BJ (cell line): ENCODE measurements at regions not wholly inside any gene's neighbourhood (a gene's known extent, or its start where the extent isn't known, plus 50 kb on each side); places are given as distances from the start of the nearest gene placed in this dataset.

Experiments
- CTCF ChIA-PET: fragments of 350-600 bp; formaldehyde crosslinking; extraction: SDS; loops from one replicate; lab custom pipeline; 2021; ENCODE audit warnings: antibody characterized with exemption, inconsistent platforms; lab: Yijun Ruan, JAX
- POLR2A ChIA-PET: fragments of 300-600 bp; sonication (Branson Sonifier 250); formaldehyde crosslinking; extraction: SDS; loops from one replicate; lab custom pipeline; 2021; ENCODE audit warnings: antibody characterized with exemption; lab: Charles Lee
- DNase-seq: peaks from one replicate; pipeline ENCODE4 v3.0.0-alpha.2; 2011; ENCODE audit warnings: low read depth
- H3K27me3 ChIP-seq: 2 replicates; pipeline ENCODE4 v1.6.0; 2011; ENCODE audit warnings: low read length; ENCODE audit not compliant: control insufficient read depth, insufficient read depth
- H3K36me3 ChIP-seq: 2 replicates; pipeline ENCODE4 v1.5.1; 2011; ENCODE audit warnings: low read length; ENCODE audit not compliant: control insufficient read depth, insufficient read depth
- H3K4me3 ChIP-seq: 2 replicates; pipeline ENCODE4 v1.5.1; 2011; ENCODE audit warnings: low read depth, mild to moderate bottlenecking, control low read depth, low read length
- TF ChIP-seq, protein P1 (sequence below): IDR thresholded peaks from 2 replicates; pipeline ENCODE4 v1.5.1; 2011; ENCODE audit warnings: low read depth, mild to moderate bottlenecking, control low read depth, inconsistent platforms, low read length, moderate library complexity; ENCODE audit not compliant: insufficient read depth

- DNase-seq: no peak
- no peak overlapping the region for H3K4me3 ChIP-seq
- no peaks in the 10 kb centered on the region for H3K36me3 ChIP-seq
- ChIA-PET POLR2A (no interaction called here), CTCF (no interaction called here)
- TF ChIP-seq, protein P1, sequence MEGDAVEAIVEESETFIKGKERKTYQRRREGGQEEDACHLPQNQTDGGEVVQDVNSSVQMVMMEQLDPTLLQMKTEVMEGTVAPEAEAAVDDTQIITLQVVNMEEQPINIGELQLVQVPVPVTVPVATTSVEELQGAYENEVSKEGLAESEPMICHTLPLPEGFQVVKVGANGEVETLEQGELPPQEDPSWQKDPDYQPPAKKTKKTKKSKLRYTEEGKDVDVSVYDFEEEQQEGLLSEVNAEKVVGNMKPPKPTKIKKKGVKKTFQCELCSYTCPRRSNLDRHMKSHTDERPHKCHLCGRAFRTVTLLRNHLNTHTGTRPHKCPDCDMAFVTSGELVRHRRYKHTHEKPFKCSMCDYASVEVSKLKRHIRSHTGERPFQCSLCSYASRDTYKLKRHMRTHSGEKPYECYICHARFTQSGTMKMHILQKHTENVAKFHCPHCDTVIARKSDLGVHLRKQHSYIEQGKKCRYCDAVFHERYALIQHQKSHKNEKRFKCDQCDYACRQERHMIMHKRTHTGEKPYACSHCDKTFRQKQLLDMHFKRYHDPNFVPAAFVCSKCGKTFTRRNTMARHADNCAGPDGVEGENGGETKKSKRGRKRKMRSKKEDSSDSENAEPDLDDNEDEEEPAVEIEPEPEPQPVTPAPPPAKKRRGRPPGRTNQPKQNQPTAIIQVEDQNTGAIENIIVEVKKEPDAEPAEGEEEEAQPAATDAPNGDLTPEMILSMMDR: no peak
- no peaks in the 10 kb centered on the region for H3K27me3 ChIP-seq
Observed at GRCh38 chr13:58266271-58266670, 634.7 kb downstream of the PCDH17 start.

DNA sequence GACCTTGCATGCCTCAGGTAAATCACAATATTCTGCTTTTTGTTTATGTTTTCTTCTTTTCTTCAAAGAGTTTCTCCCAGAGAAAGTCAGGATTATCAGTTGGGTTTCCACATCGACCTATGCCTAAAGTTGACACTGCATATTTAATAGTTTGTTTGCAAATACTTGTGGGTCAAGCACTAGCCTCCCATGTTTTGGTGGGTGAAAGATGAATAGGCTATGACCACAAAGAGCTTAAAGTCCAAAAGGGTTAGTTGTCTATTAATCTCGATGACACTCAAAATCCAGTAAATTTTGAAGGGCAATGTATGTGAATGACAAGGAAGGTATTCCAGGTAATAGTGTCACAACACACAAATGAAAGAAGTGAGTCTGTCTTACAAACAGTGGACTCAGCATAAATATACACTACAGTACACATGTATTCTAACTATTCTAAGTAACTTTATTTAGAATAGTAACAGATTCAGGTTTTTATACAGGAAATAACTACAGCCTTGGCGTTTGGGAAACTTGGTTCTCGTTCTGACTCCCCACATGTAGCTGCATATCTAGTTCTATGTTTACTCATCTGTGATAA, 667.1 kb downstream of the PCDH17 start:
- CTCF ChIA-PET: no interaction called here
- TF ChIP-seq, protein P1: no peak
- no peaks in the 10 kb centered on the region for H3K27me3 ChIP-seq
- H3K4me3 ChIP-seq: no peak overlapping the region
- POLR2A ChIA-PET: no interaction called here
- H3K36me3 ChIP-seq: no peaks in the 10 kb centered on the region
- no peak for DNase-seq

DNA sequence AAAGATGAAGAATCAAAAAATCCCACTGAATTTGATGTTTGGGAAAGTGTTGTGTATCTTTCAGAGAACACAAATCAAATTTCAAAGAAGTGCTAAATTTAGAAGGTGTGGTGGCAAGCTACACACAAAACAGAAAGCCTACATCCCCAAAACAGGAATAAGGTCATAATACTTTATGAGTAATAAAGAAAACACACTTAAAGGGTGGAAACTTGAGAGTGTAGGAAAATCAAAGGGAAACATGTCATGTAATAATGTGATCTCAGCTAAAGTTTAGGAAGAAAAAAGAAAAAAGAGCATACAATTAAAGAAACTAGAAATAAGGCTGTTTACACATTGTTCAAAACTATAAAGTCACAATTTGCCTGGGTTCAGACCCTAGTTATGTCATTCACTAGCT, 668.7 kb downstream of the PCDH17 start:
- POLR2A ChIA-PET: no interaction called here
- no peak for DNase-seq
- no peaks in the 10 kb centered on the region for H3K27me3 ChIP-seq
- H3K4me3 ChIP-seq: no peak overlapping the region
- TF ChIP-seq, protein P1: no peak
- no peaks in the 10 kb centered on the region for H3K36me3 ChIP-seq
- CTCF ChIA-PET: no interaction called here

DNA sequence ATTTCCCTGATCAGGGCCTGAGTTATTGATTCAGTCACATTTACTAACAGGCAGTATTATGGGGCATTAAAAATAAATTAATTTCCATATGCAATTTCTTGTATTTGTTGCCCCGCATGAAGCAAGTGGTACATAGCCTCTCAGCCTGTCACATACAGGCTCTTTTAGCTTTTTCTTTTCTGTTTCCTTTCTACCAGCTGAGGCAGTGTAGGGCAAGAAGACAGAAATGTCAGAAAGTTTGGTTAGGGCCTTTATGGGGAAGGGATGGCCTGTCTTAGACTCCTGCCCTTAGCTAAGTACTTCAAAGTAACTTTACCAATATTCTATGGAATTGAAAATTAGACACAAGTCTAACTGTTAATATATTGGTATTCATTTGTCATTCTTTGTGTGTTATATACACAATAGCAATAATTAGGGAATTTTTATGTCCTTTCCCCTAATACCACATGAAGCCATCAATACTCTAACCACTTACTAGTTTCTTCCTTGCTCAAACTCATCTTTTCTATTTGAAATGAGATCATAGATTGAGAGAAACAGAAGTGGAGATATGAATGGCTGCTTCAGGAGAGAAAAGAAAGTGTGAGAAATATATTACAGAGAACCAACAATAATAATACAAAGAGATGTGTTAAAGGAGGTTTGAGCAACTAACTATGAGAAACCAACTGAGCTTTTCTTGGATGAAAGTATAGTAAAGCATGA, 669.6 kb downstream of the PCDH17 start:
- DNase-seq: no peak
- Histone ChIP-seq H3K4me3 (no peak overlapping the region), H3K36me3 (no peaks in the 10 kb centered on the region), H3K27me3 (no peaks in the 10 kb centered on the region)
- TF ChIP-seq, protein P1: no peak
- ChIA-PET POLR2A (no interaction called here), CTCF (no interaction called here)

DNA sequence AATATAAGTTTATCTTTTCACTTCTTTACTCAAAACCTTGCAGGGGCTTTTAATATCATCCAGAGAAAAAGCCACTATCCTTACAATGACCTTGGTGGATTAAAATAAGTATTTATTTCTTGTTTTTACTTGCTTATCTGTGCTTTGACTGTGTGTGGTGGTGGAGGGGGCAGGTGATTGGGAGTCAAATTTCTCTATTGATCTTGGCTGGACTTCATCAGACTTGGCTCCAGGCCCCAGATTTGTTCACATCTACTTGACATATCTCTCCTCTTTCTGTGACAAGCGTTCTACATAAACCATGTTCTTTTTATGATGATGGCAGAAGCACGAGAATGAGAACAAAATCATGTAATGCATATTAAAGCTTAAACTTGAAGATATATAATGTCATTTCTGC, 670.8 kb downstream of the PCDH17 start:
- no peak for DNase-seq
- no peaks in the 10 kb centered on the region for H3K27me3 ChIP-seq
- no peaks in the 10 kb centered on the region for H3K36me3 ChIP-seq
- CTCF ChIA-PET: no interaction called here
- TF ChIP-seq, protein P1: no peak
- POLR2A ChIA-PET: no interaction called here
- no peak overlapping the region for H3K4me3 ChIP-seq
